GM12892 (cell line): ENCODE measurements at regions not wholly inside any gene's neighbourhood (a gene's known extent, or its start where the extent isn't known, plus 50 kb on each side); places are given as distances from the start of the nearest gene placed in this dataset.

Source experiments
- POLR2A ChIP-seq: IDR thresholded peaks from 2 replicates; pipeline ENCODE4 v1.6.1; 2011; ENCODE audit warnings: low read depth, low read length, control low read depth
- POLR2AphosphoS5 ChIP-seq: IDR thresholded peaks from 2 replicates; pipeline ENCODE4 v1.6.1; 2011; ENCODE audit warnings: low read depth, low read length, control low read depth
- TAF1 ChIP-seq: IDR thresholded peaks from 2 replicates; pipeline ENCODE4 v1.6.1; 2011; ENCODE audit warnings: low read depth, mild to moderate bottlenecking, control low read depth, low read length, borderline replicate concordance

DNA sequence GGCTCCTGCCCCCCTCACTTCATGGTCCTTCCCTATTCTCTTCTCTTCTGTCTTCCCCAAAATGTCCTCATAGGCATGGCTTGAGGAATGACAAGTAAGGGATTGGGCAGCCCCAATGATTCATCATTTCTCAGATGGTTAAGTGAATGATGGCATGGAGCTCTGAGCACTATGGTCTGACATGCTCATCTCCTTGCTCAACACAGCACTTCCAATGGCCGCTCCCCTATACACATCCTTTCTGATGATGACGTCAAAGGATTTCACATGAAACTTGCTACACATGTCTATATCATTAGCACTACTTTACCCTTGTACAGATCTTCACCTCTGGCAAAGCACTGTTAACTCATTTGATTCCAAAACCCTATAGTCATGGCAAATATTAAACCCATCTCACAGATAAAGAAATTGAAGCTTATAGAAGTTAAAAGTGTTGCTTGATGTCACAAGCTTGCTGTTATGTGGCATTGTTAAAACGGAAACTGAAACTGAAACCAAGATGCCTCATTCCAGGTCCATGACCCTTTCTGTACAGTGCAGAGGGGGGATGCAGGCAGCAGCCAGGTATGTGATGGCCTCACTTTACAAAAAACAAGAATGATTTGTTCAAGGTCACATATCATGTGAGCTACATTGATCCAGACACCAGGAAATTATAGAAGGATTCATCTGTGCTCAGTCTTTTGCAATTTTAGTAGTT is 90.0 kb upstream of the PLXNA4 start:
- TF ChIP-seq POLR2A (no peak), POLR2AphosphoS5 (no peak), TAF1 (no peak)
